HG02623 (cell line): ENCODE measurements at regions not wholly inside any gene's neighbourhood (a gene's known extent, or its start where the extent isn't known, plus 50 kb on each side); places are given as distances from the start of the nearest gene placed in this dataset.

Experiments used
- ATAC-seq: cut with Tn5 transposase; IDR thresholded peaks from one replicate; pipeline ENCODE4 v1.9.1; 2021; ENCODE audit warnings: moderate library complexity; ENCODE audit not compliant: unreplicated experiment

GRCh38 chr11:80227915-80228314 lies 787.1 kb upstream of the TENM4 start:
- no peak for ATAC-seq

GRCh38 chr11:80214413-80214812 lies 773.6 kb upstream of the TENM4 start:
- ATAC-seq, result no peak

- no peak for ATAC-seq
Measured at GRCh38 chr11:80211673-80212072, 770.8 kb upstream of the TENM4 start.

- ATAC-seq, result no peak
Measured at GRCh38 chr11:80204021-80204420, 763.2 kb upstream of the TENM4 start.

- no peak for ATAC-seq
Measured at GRCh38 chr11:80196932-80197554, 756.2 kb upstream of the TENM4 start.

GRCh38 chr11:80196041-80196440 lies 755.2 kb upstream of the TENM4 start:
- ATAC-seq, result no peak

GRCh38 chr11:80194625-80195024 lies 753.8 kb upstream of the TENM4 start:
- no peak for ATAC-seq

- ATAC-seq, result no peak
Measured at GRCh38 chr11:80194016-80194415, 753.2 kb upstream of the TENM4 start.

GRCh38 chr11:80188076-80188627 lies 747.3 kb upstream of the TENM4 start:
- ATAC-seq, result no peak

- no peak for ATAC-seq
Measured at GRCh38 chr11:80186692-80187091, 745.9 kb upstream of the TENM4 start.

GRCh38 chr11:80182901-80183300 lies 742.1 kb upstream of the TENM4 start:
- no peak for ATAC-seq

- ATAC-seq, result no peak
Measured at GRCh38 chr11:80173371-80174136, 732.7 kb upstream of the TENM4 start.

GRCh38 chr11:80168796-80169195 lies 728.0 kb upstream of the TENM4 start:
- ATAC-seq, result no peak

GRCh38 chr11:80167766-80168165 lies 726.9 kb upstream of the TENM4 start:
- no peak for ATAC-seq

- ATAC-seq, result no peak
Measured at GRCh38 chr11:80165744-80166143, 724.9 kb upstream of the TENM4 start.

GRCh38 chr11:80163441-80163840 lies 722.6 kb upstream of the TENM4 start:
- ATAC-seq, result no peak

- no peak for ATAC-seq
Measured at GRCh38 chr11:80163011-80163410, 722.2 kb upstream of the TENM4 start.

- ATAC-seq, result no peak
Measured at GRCh38 chr11:80162387-80162786, 721.6 kb upstream of the TENM4 start.

- no peak for ATAC-seq
Measured at GRCh38 chr11:80157447-80157846, 716.6 kb upstream of the TENM4 start.

- ATAC-seq, result no peak
Measured at GRCh38 chr11:80156062-80156461, 715.2 kb upstream of the TENM4 start.

- ATAC-seq, result peak; percentile 78
Measured at GRCh38 chr11:80155412-80156017, 714.7 kb upstream of the TENM4 start.

- no peak for ATAC-seq
Measured at GRCh38 chr11:80146232-80146631, 705.4 kb upstream of the TENM4 start.
